Liver (tissue), 8 donors: ENCODE measurements at regions not wholly inside any gene's neighbourhood (a gene's known extent, or its start where the extent isn't known, plus 50 kb on each side); places are given as distances from the start of the nearest gene placed in this dataset.

Experiments used
- DNase-seq: peaks from one replicate; pipeline ENCODE4 v3.0.0-alpha.2; 2017; ENCODE audit warnings: low spot score
- H3K27ac ChIP-seq, 2 donors: one replicate each; pipeline ENCODE4 v1.7.0; 2013; ENCODE audit warnings: inconsistent platforms in 2 of 2, low read length in 2 of 2, control low read depth in 1 of 2, low read depth in 1 of 2, mild to moderate bottlenecking in 1 of 2
- H3K27me3 ChIP-seq, 4 donors: one replicate each; pipeline versions ENCODE4 v1.6.1 to v1.7.0; 2013; ENCODE audit warnings: low read length in 3 of 4, inconsistent platforms in 1 of 4, mild to moderate bottlenecking in 1 of 4, moderate library complexity in 1 of 4; ENCODE audit not compliant: control insufficient read depth in 4 of 4, insufficient read depth in 4 of 4
- H3K36me3 ChIP-seq, 4 donors: one replicate each; pipeline versions ENCODE4 v1.6.1 to v1.7.0; 2013; ENCODE audit warnings: low read length in 3 of 4, mild to moderate bottlenecking in 3 of 4, low read depth in 1 of 4, moderate library complexity in 1 of 4; ENCODE audit not compliant: control insufficient read depth in 4 of 4, insufficient read depth in 3 of 4
- H3K4me1 ChIP-seq, 4 donors: one replicate each; pipeline versions ENCODE4 v1.6.1 to v1.7.0; 2013; ENCODE audit warnings: low read length in 3 of 4, mild to moderate bottlenecking in 3 of 4, moderate library complexity in 1 of 4; ENCODE audit not compliant: control insufficient read depth in 4 of 4, insufficient read depth in 4 of 4
- H3K4me3 ChIP-seq, 3 donors: one replicate each; pipeline versions ENCODE4 v1.6.1 to v1.7.0; 2013; ENCODE audit warnings: low read length in 3 of 3, control low read depth in 1 of 3, low read depth in 1 of 3, mild to moderate bottlenecking in 1 of 3
- H3K9ac ChIP-seq, 2 donors: one replicate each; pipeline ENCODE4 v1.7.0; 2013; ENCODE audit warnings: low read length in 2 of 2, mild to moderate bottlenecking in 2 of 2, moderate library complexity in 2 of 2, control low read depth in 1 of 2, low read depth in 1 of 2
- H3K9me3 ChIP-seq, 4 donors: one replicate each; pipeline versions ENCODE4 v1.6.1 to v1.7.0; 2013; ENCODE audit warnings: low read length in 3 of 4; ENCODE audit not compliant: control insufficient read depth in 4 of 4
- CTCF ChIP-seq: fragments of 150-350 bp; IDR thresholded peaks from 2 replicates; pipeline ENCODE4 v1.5.1; 2017; ENCODE audit warnings: improper control_type of control experiment, low read depth, low read length; ENCODE audit not compliant: missing input control
- EGR1 ChIP-seq, 2 donors: IDR thresholded peaks; 2 replicates each; pipeline ENCODE4 v1.6.1; 2016 to 2018; ENCODE audit warnings: antibody characterized with exemption in 2 of 2, low read depth in 2 of 2
- FOXA1 ChIP-seq: IDR thresholded peaks from 2 replicates; pipeline ENCODE4 v1.6.1; 2016; ENCODE audit warnings: antibody characterized with exemption
- GABPA ChIP-seq, 2 donors: IDR thresholded peaks in 1 of 2; conservative IDR thresholded peaks in 1 of 2; 2 replicates each; pipeline ENCODE4 v1.6.1; 2016; ENCODE audit warnings: antibody characterized with exemption in 2 of 2, mild to moderate bottlenecking in 1 of 2, moderate library complexity in 1 of 2
- HNF4A ChIP-seq, 2 donors: conservative IDR thresholded peaks; 2 replicates each; pipeline ENCODE4 v1.6.1; 2016; ENCODE audit warnings: antibody characterized with exemption in 2 of 2, mild to moderate bottlenecking in 2 of 2
- HNF4G ChIP-seq: IDR thresholded peaks from 2 replicates; pipeline ENCODE4 v1.6.1; 2016; ENCODE audit warnings: antibody characterized with exemption
- JUND ChIP-seq, 2 donors: IDR thresholded peaks; 2 replicates each; pipeline ENCODE4 v1.6.1; 2016; ENCODE audit warnings: antibody characterized with exemption in 2 of 2
- MAX ChIP-seq: IDR thresholded peaks from 2 replicates; pipeline ENCODE4 v1.6.1; 2016; ENCODE audit warnings: antibody characterized with exemption
- NR2F2 ChIP-seq: IDR thresholded peaks from 2 replicates; pipeline ENCODE4 v1.6.1; 2016; ENCODE audit warnings: antibody characterized with exemption
- RAD21 ChIP-seq, 2 donors: IDR thresholded peaks; 2 replicates each; pipeline ENCODE4 v1.6.1; 2016; ENCODE audit warnings: antibody characterized with exemption in 2 of 2, mild to moderate bottlenecking in 2 of 2
- RXRA ChIP-seq, 2 donors: IDR thresholded peaks; 2 replicates each; pipeline ENCODE4 v1.6.1; 2017 to 2018; ENCODE audit warnings: antibody characterized with exemption in 2 of 2, mild to moderate bottlenecking in 1 of 2
- SP1 ChIP-seq: IDR thresholded peaks from 2 replicates; pipeline ENCODE4 v1.6.1; 2018; ENCODE audit warnings: antibody characterized with exemption, mild to moderate bottlenecking
- TAF1 ChIP-seq: conservative IDR thresholded peaks from 2 replicates; pipeline ENCODE4 v1.6.1; 2016; ENCODE audit warnings: antibody characterized with exemption, mild to moderate bottlenecking
- YY1 ChIP-seq: IDR thresholded peaks from 2 replicates; pipeline ENCODE4 v1.6.1; 2016; ENCODE audit warnings: antibody characterized with exemption, mild to moderate bottlenecking
- WGBS: extraction: QIAGEN DNeasy Blood & Tissue Kit; methylation state at CpG from one replicate; pipeline ENCODE4 v1.1.7; 2013; 5-methylcytosine and 5-hydroxymethylcytosine counted together
- TF ChIP-seq, protein P1 (sequence below): IDR thresholded peaks from 2 replicates; pipeline ENCODE4 v1.6.1; 2016; ENCODE audit warnings: antibody characterized with exemption, mild to moderate bottlenecking
- TF ChIP-seq, protein P2 (sequence below): IDR thresholded peaks from 2 replicates; pipeline ENCODE4 v1.6.1; 2016; ENCODE audit warnings: antibody characterized with exemption
- TF ChIP-seq, protein P3 (sequence below): IDR thresholded peaks from 2 replicates; pipeline ENCODE4 v1.6.1; 2016; ENCODE audit warnings: antibody characterized with exemption
- donor health status: healthy.
- donor health status: healthy.
- donor health status: healthy.
- donor health status: healthy.
- donor health status: healthy.

- H3K27me3 ChIP-seq = no peaks in the 10 kb centered on the region
- H3K27ac ChIP-seq = no peak overlapping the region
- no peaks in the 10 kb centered on the region for H3K36me3 ChIP-seq
- no peaks in the 10 kb centered on the region for H3K4me1 ChIP-seq
- no peaks in the 10 kb centered on the region for H3K9me3 ChIP-seq
- DNase-seq = no peak
- no peak overlapping the region for H3K9ac ChIP-seq
- TF ChIP-seq SP1 = no peak
- TF ChIP-seq JUND (IDR thresholded peaks at IDR 0.05) = no peak
- TF ChIP-seq RAD21 (IDR thresholded peaks at IDR 0.05) = no peak
- no peak for TF ChIP-seq YY1
- no peak for TF ChIP-seq FOXA1
- TF ChIP-seq CTCF = no peak
- TF ChIP-seq HNF4G = no peak
- TF ChIP-seq, protein P1, sequence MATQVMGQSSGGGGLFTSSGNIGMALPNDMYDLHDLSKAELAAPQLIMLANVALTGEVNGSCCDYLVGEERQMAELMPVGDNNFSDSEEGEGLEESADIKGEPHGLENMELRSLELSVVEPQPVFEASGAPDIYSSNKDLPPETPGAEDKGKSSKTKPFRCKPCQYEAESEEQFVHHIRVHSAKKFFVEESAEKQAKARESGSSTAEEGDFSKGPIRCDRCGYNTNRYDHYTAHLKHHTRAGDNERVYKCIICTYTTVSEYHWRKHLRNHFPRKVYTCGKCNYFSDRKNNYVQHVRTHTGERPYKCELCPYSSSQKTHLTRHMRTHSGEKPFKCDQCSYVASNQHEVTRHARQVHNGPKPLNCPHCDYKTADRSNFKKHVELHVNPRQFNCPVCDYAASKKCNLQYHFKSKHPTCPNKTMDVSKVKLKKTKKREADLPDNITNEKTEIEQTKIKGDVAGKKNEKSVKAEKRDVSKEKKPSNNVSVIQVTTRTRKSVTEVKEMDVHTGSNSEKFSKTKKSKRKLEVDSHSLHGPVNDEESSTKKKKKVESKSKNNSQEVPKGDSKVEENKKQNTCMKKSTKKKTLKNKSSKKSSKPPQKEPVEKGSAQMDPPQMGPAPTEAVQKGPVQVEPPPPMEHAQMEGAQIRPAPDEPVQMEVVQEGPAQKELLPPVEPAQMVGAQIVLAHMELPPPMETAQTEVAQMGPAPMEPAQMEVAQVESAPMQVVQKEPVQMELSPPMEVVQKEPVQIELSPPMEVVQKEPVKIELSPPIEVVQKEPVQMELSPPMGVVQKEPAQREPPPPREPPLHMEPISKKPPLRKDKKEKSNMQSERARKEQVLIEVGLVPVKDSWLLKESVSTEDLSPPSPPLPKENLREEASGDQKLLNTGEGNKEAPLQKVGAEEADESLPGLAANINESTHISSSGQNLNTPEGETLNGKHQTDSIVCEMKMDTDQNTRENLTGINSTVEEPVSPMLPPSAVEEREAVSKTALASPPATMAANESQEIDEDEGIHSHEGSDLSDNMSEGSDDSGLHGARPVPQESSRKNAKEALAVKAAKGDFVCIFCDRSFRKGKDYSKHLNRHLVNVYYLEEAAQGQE = no peak
- TF ChIP-seq, protein P2, sequence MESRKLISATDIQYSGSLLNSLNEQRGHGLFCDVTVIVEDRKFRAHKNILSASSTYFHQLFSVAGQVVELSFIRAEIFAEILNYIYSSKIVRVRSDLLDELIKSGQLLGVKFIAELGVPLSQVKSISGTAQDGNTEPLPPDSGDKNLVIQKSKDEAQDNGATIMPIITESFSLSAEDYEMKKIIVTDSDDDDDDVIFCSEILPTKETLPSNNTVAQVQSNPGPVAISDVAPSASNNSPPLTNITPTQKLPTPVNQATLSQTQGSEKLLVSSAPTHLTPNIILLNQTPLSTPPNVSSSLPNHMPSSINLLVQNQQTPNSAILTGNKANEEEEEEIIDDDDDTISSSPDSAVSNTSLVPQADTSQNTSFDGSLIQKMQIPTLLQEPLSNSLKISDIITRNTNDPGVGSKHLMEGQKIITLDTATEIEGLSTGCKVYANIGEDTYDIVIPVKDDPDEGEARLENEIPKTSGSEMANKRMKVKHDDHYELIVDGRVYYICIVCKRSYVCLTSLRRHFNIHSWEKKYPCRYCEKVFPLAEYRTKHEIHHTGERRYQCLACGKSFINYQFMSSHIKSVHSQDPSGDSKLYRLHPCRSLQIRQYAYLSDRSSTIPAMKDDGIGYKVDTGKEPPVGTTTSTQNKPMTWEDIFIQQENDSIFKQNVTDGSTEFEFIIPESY = no peak
- TF ChIP-seq GABPA (IDR thresholded peaks at IDR 0.05 in 1 of 2, conservative IDR thresholded peaks at IDR 0.05 in 1 of 2) = no peak
- TF ChIP-seq TAF1 = no peak
- TF ChIP-seq NR2F2 = no peak
- no peak for TF ChIP-seq HNF4A (conservative IDR thresholded peaks at IDR 0.05)
- TF ChIP-seq, protein P3, sequence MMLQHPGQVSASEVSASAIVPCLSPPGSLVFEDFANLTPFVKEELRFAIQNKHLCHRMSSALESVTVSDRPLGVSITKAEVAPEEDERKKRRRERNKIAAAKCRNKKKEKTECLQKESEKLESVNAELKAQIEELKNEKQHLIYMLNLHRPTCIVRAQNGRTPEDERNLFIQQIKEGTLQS = no peak
- no peak for TF ChIP-seq RXRA (IDR thresholded peaks at IDR 0.05)
- TF ChIP-seq MAX = no peak
- no peak for TF ChIP-seq EGR1 (IDR thresholded peaks at IDR 0.05; ENCODE audit: low read depth in 2 of 2)
- no peak overlapping the region for H3K4me3 ChIP-seq
- 36% methylated on average over 5 of the region's 5 CpGs for WGBS
These were observed 183.1 kb downstream of the INO80D start for GRCh38 chr2:205902900-205903237.
